ENCODE measurements at regions not wholly inside any gene's neighbourhood (a gene's known extent, or its start where the extent isn't known, plus 50 kb on each side); places are given as distances from the start of the nearest gene placed in this dataset.

- TF ChIP-seq CTCF (IDR thresholded peaks at IDR 0.05 in 4 of 5, conservative IDR thresholded peaks at IDR 0.05 in 1 of 5) = no peak
- TF ChIP-seq POLR2A (IDR thresholded peaks at IDR 0.05) = no peak
Observed at GRCh38 chr6:141965016-141965545, 167.6 kb upstream of the GJE1 start.
